NCI-H146 treated with DMSO at 0.1 percent for 48 hours (cell line): ENCODE measurements at regions not wholly inside any gene's neighbourhood (a gene's known extent, or its start where the extent isn't known, plus 50 kb on each side); places are given as distances from the start of the nearest gene placed in this dataset.
A peak's percentile ranks its signal among the peaks of the same experiment; 100 is the strongest.
"Not testable (repeated sequence)": the region's sequence is repeated elsewhere in the genome, so short reads cannot be mapped to it uniquely, and the experiment has no call there.

Source experiments
- DNase-seq: peaks from one replicate; lab custom pipeline; 2025; ENCODE audit not compliant: unreplicated experiment; lab: John Stamatoyannopoulos, UW

GRCh38 chr1:228611707-228612106 is 123.6 kb upstream of the RHOU start:
- DNase-seq = not testable (repeated sequence)

GRCh38 chr1:228622002-228622716 is 113.1 kb upstream of the RHOU start:
- DNase-seq = not testable (repeated sequence)

DNA sequence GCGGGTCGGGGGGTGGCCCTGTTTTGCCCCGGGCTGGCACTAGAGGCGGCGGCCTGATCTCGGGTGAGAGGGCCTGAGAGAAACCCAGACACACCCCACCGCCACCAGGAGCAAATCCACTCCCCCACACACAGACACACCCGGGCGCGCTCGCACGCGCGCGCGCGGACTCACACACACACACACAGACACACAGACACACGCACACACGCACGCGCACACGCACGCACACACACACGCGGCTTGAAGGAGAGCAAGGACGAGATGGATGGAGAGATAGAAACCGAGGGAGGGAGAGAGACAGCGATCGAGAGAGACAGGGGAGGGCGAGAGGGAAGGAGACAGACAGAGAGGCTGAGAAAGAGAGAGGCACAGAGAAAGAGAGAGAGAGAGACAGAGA is 108.8 kb upstream of the RHOU start:
- DNase-seq = not testable (repeated sequence)

- DNase-seq = not testable (repeated sequence)
These were observed 102.4 kb upstream of the RHOU start for GRCh38 chr1:228632858-228633257.

DNA sequence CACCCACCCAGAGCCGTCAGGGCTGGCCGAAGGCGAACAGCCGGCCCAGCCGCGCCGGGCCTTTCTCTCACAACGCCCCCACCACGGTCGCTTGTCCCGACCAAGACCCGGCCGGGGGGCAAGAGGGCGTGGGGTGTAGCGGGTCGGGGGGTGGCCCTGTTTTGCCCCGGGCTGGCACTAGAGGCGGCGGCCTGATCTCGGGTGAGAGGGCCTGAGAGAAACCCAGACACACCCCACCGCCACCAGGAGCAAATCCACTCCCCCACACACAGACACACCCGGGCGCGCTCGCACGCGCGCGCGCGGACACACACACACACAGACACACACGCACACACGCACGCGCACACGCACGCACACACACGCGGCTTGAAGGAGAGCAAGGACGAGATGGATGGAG is 100.0 kb upstream of the RHOU start:
- DNase-seq = not testable (repeated sequence)

DNA sequence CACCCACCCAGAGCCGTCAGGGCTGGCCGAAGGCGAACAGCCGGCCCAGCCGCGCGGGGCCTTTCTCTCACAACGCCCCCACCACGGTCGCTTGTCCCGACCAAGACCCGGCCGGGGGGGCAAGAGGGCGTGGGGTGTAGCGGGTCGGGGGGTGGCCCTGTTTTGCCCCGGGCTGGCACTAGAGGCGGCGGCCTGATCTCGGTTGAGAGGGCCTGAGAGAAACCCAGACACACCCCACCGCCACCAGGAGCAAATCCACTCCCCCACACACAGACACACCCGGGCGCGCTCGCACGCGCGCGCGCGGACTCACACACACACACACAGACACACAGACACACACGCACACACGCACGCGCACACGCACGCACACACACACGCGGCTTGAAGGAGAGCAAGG is 97.8 kb upstream of the RHOU start:
- not testable (repeated sequence) for DNase-seq

GRCh38 chr1:228646717-228647522 is 88.4 kb upstream of the RHOU start:
- peak; percentile 23 for DNase-seq

GRCh38 chr1:228647523-228648444 is 87.5 kb upstream of the RHOU start:
- DNase-seq = no peak

GRCh38 chr1:228648647-228649383 is 86.5 kb upstream of the RHOU start:
- no peak for DNase-seq

- no peak for DNase-seq
These were observed 85.1 kb upstream of the RHOU start for GRCh38 chr1:228650141-228650540.

DNA sequence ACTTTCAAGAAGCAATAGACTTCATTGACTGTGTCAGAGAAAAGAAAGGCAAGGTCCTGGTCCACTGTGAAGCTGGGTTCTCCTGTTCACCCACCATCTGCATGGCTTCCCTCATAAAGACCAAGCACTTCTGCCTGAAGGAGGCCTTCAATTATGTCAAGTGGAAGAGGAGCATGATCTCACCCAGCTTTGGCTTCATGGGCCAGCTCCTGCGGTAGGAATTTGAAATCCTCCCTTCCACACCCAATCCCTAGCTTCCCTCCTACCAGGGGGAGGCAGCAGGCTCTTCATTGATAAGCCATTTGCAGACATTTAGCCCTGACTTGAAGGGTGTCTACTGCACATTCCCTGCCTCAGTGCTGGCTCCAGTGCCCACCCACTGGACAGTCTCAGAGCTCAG is 84.3 kb upstream of the RHOU start:
- DNase-seq = no peak

- no peak for DNase-seq
These were observed 83.2 kb upstream of the RHOU start for GRCh38 chr1:228652116-228652515.

GRCh38 chr1:228653057-228653456 is 82.2 kb upstream of the RHOU start:
- DNase-seq = not testable (repeated sequence)

DNA sequence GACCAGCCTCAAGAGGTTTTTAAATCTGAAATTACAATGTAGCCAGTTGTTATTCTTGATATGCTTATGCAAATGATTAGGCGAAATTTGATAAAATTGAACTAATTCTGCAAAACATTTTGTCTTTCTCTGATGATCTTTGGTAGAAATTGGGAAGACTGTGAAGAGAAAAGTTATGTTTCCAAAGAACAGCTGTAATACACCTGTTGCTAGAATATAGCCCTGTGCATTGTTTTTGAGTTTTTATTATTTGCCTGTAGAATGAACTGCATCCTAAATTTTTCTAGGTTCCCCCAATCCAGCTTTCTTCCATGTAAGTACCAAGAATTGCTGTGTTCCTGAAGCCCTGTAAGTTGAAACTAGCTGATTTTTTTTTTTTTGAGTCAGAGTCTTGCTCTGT is 81.5 kb upstream of the RHOU start:
- no peak for DNase-seq

- no peak for DNase-seq
These were observed 79.4 kb upstream of the RHOU start for GRCh38 chr1:228655796-228656394.

DNA sequence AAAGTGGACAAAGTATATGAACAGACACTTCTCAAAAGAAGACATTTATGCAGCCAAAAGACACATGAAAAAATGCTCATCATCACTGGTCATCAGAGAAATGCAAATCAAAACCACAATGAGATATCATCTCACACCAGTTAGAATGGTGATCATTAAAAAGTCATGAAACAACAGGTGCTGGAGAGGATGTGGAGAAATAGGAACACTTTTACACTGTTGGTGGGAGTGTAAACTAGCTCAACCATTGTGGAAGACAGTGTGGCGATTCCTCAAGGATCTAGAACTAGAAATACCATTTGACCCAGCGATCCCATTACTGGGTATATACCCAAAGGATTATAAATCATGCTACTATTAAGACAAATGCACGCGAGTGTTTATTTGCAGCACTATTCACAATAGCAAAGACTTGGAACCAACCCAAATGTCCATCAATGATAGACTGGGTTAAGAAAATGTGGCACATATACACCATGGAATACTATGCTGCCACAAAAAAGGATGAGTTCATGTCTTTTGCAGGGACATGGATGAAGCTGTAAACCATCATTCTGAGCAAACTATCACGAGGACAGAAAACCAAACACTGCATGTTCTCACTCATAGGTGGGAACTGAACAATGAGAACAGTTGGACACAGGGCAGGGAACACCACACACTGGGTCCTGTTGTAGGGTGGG is 73.1 kb upstream of the RHOU start:
- not testable (repeated sequence) for DNase-seq

DNA sequence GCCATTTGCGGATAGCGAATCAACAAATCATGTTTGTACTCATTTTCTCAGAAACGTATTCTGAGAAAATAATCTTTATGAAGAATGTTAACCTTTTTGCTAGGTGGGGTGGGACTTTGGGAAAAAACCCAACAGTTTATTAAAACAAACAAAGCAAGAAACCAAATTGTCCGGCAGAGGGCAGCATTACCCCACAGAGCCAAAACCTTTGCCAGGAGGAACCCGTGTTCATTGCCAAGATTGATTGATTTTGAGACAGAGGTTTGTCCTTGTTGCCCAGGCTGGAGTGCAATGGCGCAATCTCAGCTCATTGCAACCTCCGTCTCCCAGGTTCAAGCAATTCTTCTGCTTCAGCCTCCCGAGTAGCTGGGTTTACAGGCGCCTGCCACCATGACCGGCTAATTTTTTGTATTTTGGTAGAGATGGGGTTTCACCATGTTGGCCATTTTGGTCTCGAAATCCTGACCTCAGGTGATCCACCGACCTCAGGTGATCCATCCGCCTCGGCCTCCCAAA is 70.8 kb upstream of the RHOU start:
- peak; percentile 55 for DNase-seq

DNA sequence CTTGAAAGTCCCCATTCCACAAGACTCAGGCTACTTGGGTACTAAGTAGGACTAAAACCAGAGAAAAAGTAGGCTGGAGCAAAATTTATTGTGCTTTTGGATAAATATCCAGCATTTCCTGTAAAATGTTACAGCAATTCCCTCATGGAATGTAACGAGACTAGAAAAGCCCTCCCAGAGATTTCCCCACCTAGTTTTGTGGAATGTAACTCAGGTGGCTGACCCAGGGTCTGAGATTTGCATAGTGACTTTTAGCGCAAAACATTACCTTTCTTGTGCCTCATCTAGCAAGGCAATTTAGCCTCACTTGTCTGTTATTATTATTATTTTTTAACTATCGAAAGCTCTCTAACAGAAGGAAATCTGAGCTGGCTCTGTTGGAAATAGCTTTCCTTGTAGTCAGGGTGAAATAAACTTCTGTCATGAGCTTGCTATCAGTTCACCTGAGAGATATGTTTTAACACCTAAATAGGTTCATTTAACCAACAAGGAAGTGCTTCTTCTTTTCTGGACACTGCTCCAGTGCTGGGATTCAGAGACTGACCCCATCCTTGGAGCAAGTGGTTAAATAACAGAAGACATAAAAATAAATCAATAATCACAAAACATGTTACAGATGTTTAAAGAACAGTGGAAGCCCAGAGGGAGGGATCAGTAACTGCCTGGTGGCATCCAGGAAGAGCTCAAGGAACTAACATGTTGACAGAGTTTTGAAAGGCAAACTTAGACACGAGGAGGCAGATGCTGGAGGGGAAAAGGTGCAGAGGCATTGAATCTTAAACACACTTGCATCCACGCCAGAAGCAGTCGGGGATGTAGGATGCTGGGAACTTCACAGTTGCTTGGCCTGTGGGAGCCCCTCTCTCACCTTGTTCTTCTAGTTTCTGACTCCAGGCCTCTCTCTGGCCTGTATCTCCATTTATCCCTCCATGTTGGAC is 68.3 kb upstream of the RHOU start:
- no peak for DNase-seq
